B cell (primary cell): ENCODE measurements at regions not wholly inside any gene's neighbourhood (a gene's known extent, or its start where the extent isn't known, plus 50 kb on each side); places are given as distances from the start of the nearest gene placed in this dataset.

Experiments used
- CTCF ChIP-seq: fragments of 200-600 bp; IDR thresholded peaks from one replicate; pipeline ENCODE4 v1.8.0; 2022; ENCODE audit warnings: antibody characterized with exemption, mild to moderate bottlenecking
- EZH2 ChIP-seq: IDR thresholded peaks from 2 replicates; pipeline ENCODE4 v1.6.1; 2012; ENCODE audit warnings: borderline replicate concordance, low read depth, mild to moderate bottlenecking, moderate library complexity, low read length; ENCODE audit not compliant: insufficient read depth, poor library complexity, severe bottlenecking

DNA sequence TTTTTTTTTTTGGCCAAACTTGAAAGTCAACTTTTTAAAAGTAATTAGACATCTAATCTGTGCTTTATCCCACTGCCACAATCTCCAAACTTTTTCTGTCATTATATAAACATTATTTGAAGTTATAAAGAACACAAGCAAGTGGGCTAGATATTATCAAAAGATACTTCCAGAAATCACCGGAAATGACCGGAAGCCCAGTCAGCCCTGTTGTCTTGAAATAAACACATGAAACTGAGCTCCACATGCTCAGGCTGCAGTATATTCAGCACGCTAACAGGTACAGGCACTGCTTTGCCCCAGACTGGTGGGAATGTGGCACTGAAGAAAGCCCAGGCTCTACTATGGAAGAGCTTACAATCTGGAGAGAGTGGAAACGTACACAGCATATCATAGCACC, 158.9 kb upstream of the PLEKHG7 start:
- TF ChIP-seq CTCF: no peak
- no peak for TF ChIP-seq EZH2
